HL-60 (cell line): ENCODE measurements at regions not wholly inside any gene's neighbourhood (a gene's known extent, or its start where the extent isn't known, plus 50 kb on each side); places are given as distances from the start of the nearest gene placed in this dataset.

Experiments used
- DNase-seq, 2 experiments: peaks; one replicate each; pipeline ENCODE4 v3.0.0-alpha.2; 2010 to 2020; ENCODE audit warnings: low read depth in 1 of 2, low spot score in 1 of 2
- H3K27ac ChIP-seq: fragments of 250-450 bp; sonication (Bioruptor Pico); replicated peaks from 2 replicates; pipeline ENCODE4 v1.5.1; 2020; ENCODE audit warnings: mild to moderate bottlenecking, moderate library complexity
- H3K27me3 ChIP-seq: fragments of 250-450 bp; sonication (Bioruptor Pico); 2 replicates; pipeline ENCODE4 v1.5.1; 2021; ENCODE audit warnings: mild to moderate bottlenecking, moderate library complexity; ENCODE audit not compliant: insufficient read depth, poor library complexity, severe bottlenecking
- H3K4me3 ChIP-seq: replicated peaks from 2 replicates; pipeline ENCODE4 v1.5.1; 2011; ENCODE audit warnings: mild to moderate bottlenecking, control low read depth, low read length; ENCODE audit not compliant: insufficient read depth
- GABPA ChIP-seq: IDR thresholded peaks from 2 replicates; pipeline ENCODE4 v1.6.1; 2012; ENCODE audit warnings: low read depth
- POLR2AphosphoS5 ChIP-seq: IDR thresholded peaks from 2 replicates; pipeline ENCODE4 v1.6.1; 2012; ENCODE audit warnings: low read depth
- SPI1 ChIP-seq: IDR thresholded peaks from 2 replicates; pipeline ENCODE4 v1.6.1; 2012; ENCODE audit warnings: low read depth, mild to moderate bottlenecking, borderline replicate concordance
- TF ChIP-seq, protein P1 (sequence below): IDR thresholded peaks from one replicate; pipeline ENCODE4 v1.5.1; 2011; ENCODE audit warnings: low read length, control low read depth, inconsistent platforms; ENCODE audit not compliant: insufficient read depth
- TF ChIP-seq, protein P2 (sequence below): IDR thresholded peaks from 2 replicates; pipeline ENCODE4 v1.6.1; 2012; ENCODE audit warnings: low read depth; ENCODE audit not compliant: insufficient replicate concordance

DNA sequence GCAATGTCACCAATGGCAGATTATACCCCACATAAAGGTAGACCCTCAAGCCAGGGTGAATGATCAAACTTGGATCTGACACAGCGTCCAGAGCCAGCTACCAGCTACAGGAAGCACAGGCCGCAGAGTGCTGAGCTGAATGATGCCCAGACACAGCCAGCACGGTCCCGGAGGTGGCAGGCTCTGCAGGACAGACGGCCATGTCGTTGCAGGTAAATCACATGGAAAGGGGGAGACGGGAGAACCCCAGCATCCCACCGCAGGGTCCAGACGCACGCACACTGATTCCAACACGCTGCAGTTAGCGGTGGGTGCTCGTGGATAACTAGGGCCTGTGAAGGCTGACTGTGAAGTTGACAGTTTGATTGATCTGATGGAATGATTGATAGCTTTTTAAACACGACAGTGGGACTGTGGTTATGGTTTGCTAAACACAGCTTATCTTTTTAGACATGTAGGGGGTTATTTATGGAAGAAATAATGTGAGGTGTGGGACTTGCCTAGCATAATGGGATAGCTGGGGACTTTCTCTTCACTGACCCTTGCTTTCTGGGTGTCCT is 228.5 kb downstream of the ERMARD start:
- H3K4me3 ChIP-seq, result no peak overlapping the region
- no peak for TF ChIP-seq POLR2AphosphoS5
- TF ChIP-seq, protein P1, sequence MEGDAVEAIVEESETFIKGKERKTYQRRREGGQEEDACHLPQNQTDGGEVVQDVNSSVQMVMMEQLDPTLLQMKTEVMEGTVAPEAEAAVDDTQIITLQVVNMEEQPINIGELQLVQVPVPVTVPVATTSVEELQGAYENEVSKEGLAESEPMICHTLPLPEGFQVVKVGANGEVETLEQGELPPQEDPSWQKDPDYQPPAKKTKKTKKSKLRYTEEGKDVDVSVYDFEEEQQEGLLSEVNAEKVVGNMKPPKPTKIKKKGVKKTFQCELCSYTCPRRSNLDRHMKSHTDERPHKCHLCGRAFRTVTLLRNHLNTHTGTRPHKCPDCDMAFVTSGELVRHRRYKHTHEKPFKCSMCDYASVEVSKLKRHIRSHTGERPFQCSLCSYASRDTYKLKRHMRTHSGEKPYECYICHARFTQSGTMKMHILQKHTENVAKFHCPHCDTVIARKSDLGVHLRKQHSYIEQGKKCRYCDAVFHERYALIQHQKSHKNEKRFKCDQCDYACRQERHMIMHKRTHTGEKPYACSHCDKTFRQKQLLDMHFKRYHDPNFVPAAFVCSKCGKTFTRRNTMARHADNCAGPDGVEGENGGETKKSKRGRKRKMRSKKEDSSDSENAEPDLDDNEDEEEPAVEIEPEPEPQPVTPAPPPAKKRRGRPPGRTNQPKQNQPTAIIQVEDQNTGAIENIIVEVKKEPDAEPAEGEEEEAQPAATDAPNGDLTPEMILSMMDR, result no peak
- TF ChIP-seq, protein P2, sequence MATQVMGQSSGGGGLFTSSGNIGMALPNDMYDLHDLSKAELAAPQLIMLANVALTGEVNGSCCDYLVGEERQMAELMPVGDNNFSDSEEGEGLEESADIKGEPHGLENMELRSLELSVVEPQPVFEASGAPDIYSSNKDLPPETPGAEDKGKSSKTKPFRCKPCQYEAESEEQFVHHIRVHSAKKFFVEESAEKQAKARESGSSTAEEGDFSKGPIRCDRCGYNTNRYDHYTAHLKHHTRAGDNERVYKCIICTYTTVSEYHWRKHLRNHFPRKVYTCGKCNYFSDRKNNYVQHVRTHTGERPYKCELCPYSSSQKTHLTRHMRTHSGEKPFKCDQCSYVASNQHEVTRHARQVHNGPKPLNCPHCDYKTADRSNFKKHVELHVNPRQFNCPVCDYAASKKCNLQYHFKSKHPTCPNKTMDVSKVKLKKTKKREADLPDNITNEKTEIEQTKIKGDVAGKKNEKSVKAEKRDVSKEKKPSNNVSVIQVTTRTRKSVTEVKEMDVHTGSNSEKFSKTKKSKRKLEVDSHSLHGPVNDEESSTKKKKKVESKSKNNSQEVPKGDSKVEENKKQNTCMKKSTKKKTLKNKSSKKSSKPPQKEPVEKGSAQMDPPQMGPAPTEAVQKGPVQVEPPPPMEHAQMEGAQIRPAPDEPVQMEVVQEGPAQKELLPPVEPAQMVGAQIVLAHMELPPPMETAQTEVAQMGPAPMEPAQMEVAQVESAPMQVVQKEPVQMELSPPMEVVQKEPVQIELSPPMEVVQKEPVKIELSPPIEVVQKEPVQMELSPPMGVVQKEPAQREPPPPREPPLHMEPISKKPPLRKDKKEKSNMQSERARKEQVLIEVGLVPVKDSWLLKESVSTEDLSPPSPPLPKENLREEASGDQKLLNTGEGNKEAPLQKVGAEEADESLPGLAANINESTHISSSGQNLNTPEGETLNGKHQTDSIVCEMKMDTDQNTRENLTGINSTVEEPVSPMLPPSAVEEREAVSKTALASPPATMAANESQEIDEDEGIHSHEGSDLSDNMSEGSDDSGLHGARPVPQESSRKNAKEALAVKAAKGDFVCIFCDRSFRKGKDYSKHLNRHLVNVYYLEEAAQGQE, result no peak
- peaks cover 3% of the 10 kb centered on the region for H3K27me3 ChIP-seq
- H3K27ac ChIP-seq, result no peak overlapping the region
- DNase-seq, result no peak

DNA sequence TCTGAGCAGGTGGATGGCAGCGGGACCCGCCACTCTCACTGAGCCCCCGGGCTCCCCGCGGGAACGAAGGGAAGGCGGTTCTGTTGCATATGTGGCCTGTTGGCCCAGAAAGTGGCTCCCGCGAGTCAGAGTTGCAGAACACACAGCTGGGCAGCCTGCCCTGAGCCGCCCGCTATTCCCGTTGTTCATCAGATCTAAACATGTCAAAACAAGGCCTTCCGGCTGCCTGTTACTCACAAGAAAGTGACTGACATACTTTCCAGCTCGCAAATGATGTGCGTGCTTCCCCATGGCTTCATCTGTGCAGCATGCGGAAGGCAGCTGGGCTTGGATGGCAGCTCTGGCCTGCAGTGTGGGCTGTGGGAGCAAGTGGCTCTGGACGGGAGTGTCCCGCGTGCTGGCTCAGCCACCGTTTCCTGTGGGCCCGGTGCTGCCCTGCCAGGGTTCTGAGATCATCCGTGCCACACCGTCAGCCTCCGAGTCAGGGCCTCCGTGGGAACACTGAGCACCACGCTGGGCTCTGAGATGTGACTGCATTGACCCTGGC is 227.3 kb downstream of the ERMARD start:
- no peak overlapping the region for H3K4me3 ChIP-seq
- DNase-seq, result no peak
- H3K27me3 ChIP-seq, result peaks cover 3% of the 10 kb centered on the region
- no peak overlapping the region for H3K27ac ChIP-seq
- no peak for TF ChIP-seq GABPA
- TF ChIP-seq, protein P1, result no peak

DNA sequence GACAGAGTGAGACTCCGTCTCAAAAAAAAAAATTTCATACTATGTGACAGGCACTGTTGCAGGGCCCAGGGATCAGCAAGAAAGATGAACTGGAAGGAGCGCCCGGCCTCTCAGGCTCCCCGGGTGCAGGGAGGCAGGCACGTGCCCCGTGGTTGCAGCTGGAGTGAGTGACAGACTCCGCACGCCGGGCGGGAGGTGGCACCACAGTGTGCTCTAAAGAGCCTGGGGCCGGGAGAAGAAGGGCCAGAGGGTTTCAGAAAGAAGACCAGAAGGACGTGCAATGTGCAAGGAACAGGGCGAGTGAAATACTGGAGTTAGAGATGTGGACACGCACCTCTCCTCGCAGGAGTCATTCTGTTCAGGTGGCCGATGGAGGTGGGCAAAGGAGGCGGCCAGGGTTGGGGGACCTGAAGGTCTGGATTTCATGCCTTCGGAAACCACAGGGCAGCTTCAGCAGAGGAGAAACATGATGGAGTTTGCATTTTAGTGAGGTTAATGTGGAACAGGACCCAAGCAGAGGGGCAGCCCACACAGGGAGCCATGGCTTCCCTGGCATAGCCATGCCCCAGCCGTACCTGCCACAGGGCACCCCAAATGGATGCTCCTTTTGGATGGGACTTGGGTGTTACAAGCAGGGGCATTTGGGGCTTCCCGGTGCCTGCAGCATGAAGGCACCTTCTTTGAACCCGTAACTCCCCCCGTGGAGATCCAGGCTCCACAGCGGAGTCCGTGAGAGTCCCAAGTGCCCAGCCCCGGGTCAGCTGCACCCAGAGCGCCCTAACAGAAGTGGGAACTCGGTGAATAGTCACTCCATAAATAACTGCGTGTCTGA is 226.2 kb downstream of the ERMARD start:
- Histone ChIP-seq H3K27me3 (peaks cover 3% of the 10 kb centered on the region), H3K4me3 (no peak overlapping the region)
- TF ChIP-seq, protein P2, result no peak
- no peak for TF ChIP-seq GABPA
- no peak for TF ChIP-seq SPI1
- TF ChIP-seq POLR2AphosphoS5, result no peak
- TF ChIP-seq, protein P1, result no peak

More for the DNA sequence above, 226.2 kb downstream of the ERMARD start:
- DNase-seq, result peak in 1 of 2 experiments; percentile 65
- no peak overlapping the region for H3K27ac ChIP-seq
